ENCODE measurements at regions not wholly inside any gene's neighbourhood (a gene's known extent, or its start where the extent isn't known, plus 50 kb on each side); places are given as distances from the start of the nearest gene placed in this dataset.

- no peak for DNase-seq (ENCODE audit: low spot score)
Measured at GRCh38 chr7:15753887-15754579, 67.5 kb upstream of the MEOX2 start.

GRCh38 chr7:15752377-15752776 is 65.9 kb upstream of the MEOX2 start:
- DNase-seq (ENCODE audit: low spot score), result no peak

- DNase-seq (ENCODE audit: low spot score), result no peak
Measured at GRCh38 chr7:15751191-15751701, 64.8 kb upstream of the MEOX2 start.

GRCh38 chr7:15750727-15751126 is 64.2 kb upstream of the MEOX2 start:
- no peak for DNase-seq (ENCODE audit: low spot score)

- no peak for DNase-seq (ENCODE audit: low spot score)
Measured at GRCh38 chr7:15749631-15750030, 63.1 kb upstream of the MEOX2 start.

GRCh38 chr7:15747712-15748111 is 61.2 kb upstream of the MEOX2 start:
- DNase-seq (ENCODE audit: low spot score), result no peak

GRCh38 chr7:15747301-15747700 is 60.8 kb upstream of the MEOX2 start:
- no peak for DNase-seq (ENCODE audit: low spot score)

- no peak for DNase-seq (ENCODE audit: low spot score)
Measured at GRCh38 chr7:15743926-15744480, 57.5 kb upstream of the MEOX2 start.

- DNase-seq (ENCODE audit: low spot score), result no peak
Measured at GRCh38 chr7:15737601-15738000, 51.1 kb upstream of the MEOX2 start.

Measured in germinal center (tissue), 1 donor.